ENCODE measurements at regions not wholly inside any gene's neighbourhood (a gene's known extent, or its start where the extent isn't known, plus 50 kb on each side); places are given as distances from the start of the nearest gene placed in this dataset.
"Not testable (repeated sequence)": the region's sequence is repeated elsewhere in the genome, so short reads cannot be mapped to it uniquely, and the experiment has no call there.

- BruUV-seq (replicated peaks): no TSS peak
- Histone ChIP-seq H3K9me3 (ENCODE audit: insufficient read depth, low read depth) (no peaks in the 10 kb centered on the region), H2AFZ (no peak overlapping the region), H3K4me3 (no peak overlapping the region), H3F3A (ENCODE audit: insufficient read depth, low read depth) (peaks cover 8% of the 10 kb centered on the region), H4K20me1 (ENCODE audit: insufficient read depth) (peaks cover 12% of the 10 kb centered on the region; the same call in 1 of the 2 replicates), H3K36me3 (ENCODE audit: low read depth) (no peaks in the 10 kb centered on the region; the same call in 1 of the 2 replicates), H3K27ac (no peak overlapping the region), H3K9me2 (ENCODE audit: insufficient read depth) (no peaks in the 10 kb centered on the region), H3K4me1 (replicated peaks; ENCODE audit: insufficient read depth) (peaks cover 20% of the 10 kb centered on the region), H3K27me3 (ENCODE audit: insufficient read depth, low read depth) (no peaks in the 10 kb centered on the region), H3K79me2 (ENCODE audit: low read depth) (peaks cover 64% of the 10 kb centered on the region), H3K4me2 (no peak overlapping the region)
- TF ChIP-seq CTCF (conservative IDR thresholded peaks at IDR 0.05) (no peak), EZH2 (IDR thresholded peaks at IDR 0.05; ENCODE audit: low read depth) (no peak)
- no peak for DNase-seq
- POLR2A ChIA-PET (ENCODE audit: unreplicated experiment): no interaction called here
- CTCF ChIA-PET: no interaction called here
- intact Hi-C loops (cut with micrococcal nuclease; ENCODE audit: unreplicated experiment): no loop called here
These were observed 118.7 kb downstream of the HAUS1 start for GRCh38 chr18:46222710-46223360.

- peaks cover 12% of the 10 kb centered on the region for H3F3A ChIP-seq (ENCODE audit: insufficient read depth, low read depth)
- no peak overlapping the region for H3K4me3 ChIP-seq
- H3K4me1 ChIP-seq (replicated peaks; ENCODE audit: insufficient read depth): peaks cover 20% of the 10 kb centered on the region
- no peaks in the 10 kb centered on the region for H3K9me2 ChIP-seq (ENCODE audit: insufficient read depth)
- no peak overlapping the region for H2AFZ ChIP-seq
- H3K27me3 ChIP-seq (ENCODE audit: insufficient read depth, low read depth): no peaks in the 10 kb centered on the region
- DNase-seq: peak in 1 of 2 experiments; percentile 42
- TF ChIP-seq CTCF (conservative IDR thresholded peaks at IDR 0.05) (no peak), EZH2 (IDR thresholded peaks at IDR 0.05; ENCODE audit: low read depth) (no peak)
- 0 out of 2 replicates have a peak overlapping the region, but pooled peaks have one; percentile 8 for H3K4me2 ChIP-seq
- no TSS peak for BruUV-seq (replicated peaks)
- peaks cover 12% of the 10 kb centered on the region; the same call in 1 of the 2 replicates for H4K20me1 ChIP-seq (ENCODE audit: insufficient read depth)
- no peak overlapping the region for H3K27ac ChIP-seq
- H3K79me2 ChIP-seq (ENCODE audit: low read depth): peaks cover 72% of the 10 kb centered on the region
- H3K9me3 ChIP-seq (ENCODE audit: insufficient read depth, low read depth): no peaks in the 10 kb centered on the region
- H3K36me3 ChIP-seq (ENCODE audit: low read depth): no peaks in the 10 kb centered on the region; the same call in 1 of the 2 replicates
- ChIA-PET CTCF (no interaction called here), POLR2A (ENCODE audit: unreplicated experiment) (no interaction called here)
- intact Hi-C loops (cut with micrococcal nuclease; ENCODE audit: unreplicated experiment): no loop called here
These were observed 120.1 kb downstream of the HAUS1 start for GRCh38 chr18:46224181-46224775.

- no peaks in the 10 kb centered on the region for H3K27me3 ChIP-seq (ENCODE audit: insufficient read depth, low read depth)
- peaks cover 20% of the 10 kb centered on the region for H3K4me1 ChIP-seq (replicated peaks; ENCODE audit: insufficient read depth)
- H3K36me3 ChIP-seq (ENCODE audit: low read depth): no peaks in the 10 kb centered on the region; the same call in 1 of the 2 replicates
- POLR2A ChIA-PET (ENCODE audit: unreplicated experiment): no interaction called here
- H3K9me2 ChIP-seq (ENCODE audit: insufficient read depth): no peaks in the 10 kb centered on the region
- no peak overlapping the region for H3K4me3 ChIP-seq
- 0 out of 2 replicates have a peak, but pooled peaks cover 6% of the 10 kb centered on the region for H4K20me1 ChIP-seq (ENCODE audit: insufficient read depth)
- no peak for TF ChIP-seq EZH2 (IDR thresholded peaks at IDR 0.05; ENCODE audit: low read depth)
- TF ChIP-seq CTCF (conservative IDR thresholded peaks at IDR 0.05): no peak
- H3K79me2 ChIP-seq (ENCODE audit: low read depth): peaks cover 63% of the 10 kb centered on the region
- H3F3A ChIP-seq (ENCODE audit: insufficient read depth, low read depth): peaks cover 16% of the 10 kb centered on the region
- no peak for DNase-seq
- CTCF ChIA-PET: no interaction called here
- intact Hi-C loops (cut with micrococcal nuclease; ENCODE audit: unreplicated experiment): no loop called here
- no peak overlapping the region for H3K27ac ChIP-seq
- H2AFZ ChIP-seq: no peak overlapping the region
- BruUV-seq (replicated peaks): no TSS peak
- no peak overlapping the region for H3K4me2 ChIP-seq
- no peaks in the 10 kb centered on the region for H3K9me3 ChIP-seq (ENCODE audit: insufficient read depth, low read depth)
These were observed 122.3 kb downstream of the HAUS1 start for GRCh38 chr18:46226461-46226860.

GRCh38 chr18:46229641-46230040 lies 125.5 kb downstream of the HAUS1 start:
- BruUV-seq (replicated peaks); H3K4me3 ChIP-seq; H2AFZ ChIP-seq; H3K27ac ChIP-seq; CTCF ChIA-PET; H3K4me2 ChIP-seq; POLR2A ChIA-PET (ENCODE audit: unreplicated experiment); DNase-seq; H3K9me2 ChIP-seq (ENCODE audit: insufficient read depth); H3K27me3 ChIP-seq (ENCODE audit: insufficient read depth, low read depth); H3K4me1 ChIP-seq (replicated peaks; ENCODE audit: insufficient read depth); H3K9me3 ChIP-seq (ENCODE audit: insufficient read depth, low read depth); H4K20me1 ChIP-seq (ENCODE audit: insufficient read depth); H3K36me3 ChIP-seq (ENCODE audit: low read depth); intact Hi-C loops (cut with micrococcal nuclease; ENCODE audit: unreplicated experiment): not testable (repeated sequence)
- peaks cover 14% of the 10 kb centered on the region for H3F3A ChIP-seq (ENCODE audit: insufficient read depth, low read depth)
- H3K79me2 ChIP-seq (ENCODE audit: low read depth): peaks cover 44% of the 10 kb centered on the region
